Right lobe of liver (tissue), 6 donors: ENCODE measurements at regions not wholly inside any gene's neighbourhood (a gene's known extent, or its start where the extent isn't known, plus 50 kb on each side); places are given as distances from the start of the nearest gene placed in this dataset.
"Not testable (repeated sequence)": the region's sequence is repeated elsewhere in the genome, so short reads cannot be mapped to it uniquely, and the experiment has no call there.

ENCODE experiments used
- ATAC-seq, 4 donors: fragments of 200-7000 bp; cut with Tn5 transposase; one replicate each; pipeline ENCODE4 v1.9.1; 2020; ENCODE audit warnings: mild to moderate bottlenecking in 4 of 4, moderate library complexity in 4 of 4
- DNase-seq, 3 donors: peaks; one replicate each; pipeline ENCODE4 v3.0.0-alpha.2; 2020
- H3K27ac ChIP-seq, 3 donors: fragments of 200-600 bp; one replicate each; pipeline ENCODE4 v1.8.0; 2022
- H3K27me3 ChIP-seq, 2 donors: fragments of 200-600 bp; one replicate each; pipeline ENCODE4 v1.8.0; 2022
- H3K36me3 ChIP-seq, 4 donors: fragments of 200-600 bp; sonication (generic) in 1 of 4; one replicate each; pipeline versions ENCODE4 v1.5.1 to v1.8.0; 2017 to 2022; ENCODE audit warnings: control low read depth in 1 of 4
- H3K4me1 ChIP-seq, 4 donors: fragments of 200-600 bp; sonication (generic) in 1 of 4; one replicate each; pipeline versions ENCODE4 v1.5.1 to v1.8.0; 2017 to 2022; ENCODE audit warnings: control low read depth in 1 of 4
- H3K4me3 ChIP-seq, 3 donors: fragments of 200-600 bp; one replicate each; pipeline ENCODE4 v1.8.0; 2022
- H3K9me3 ChIP-seq, 4 donors: fragments of 200-600 bp; sonication (generic) in 1 of 4; one replicate each; pipeline versions ENCODE4 v1.5.1 to v1.8.0; 2017 to 2022; ENCODE audit warnings: control low read depth in 1 of 4
- POLR2A ChIP-seq: fragments of 450-650 bp; IDR thresholded peaks from one replicate; pipeline ENCODE4 v1.6.1; 2017; ENCODE audit warnings: antibody characterized with exemption, mild to moderate bottlenecking
- WGBS: methylation state at CpG from one replicate; pipeline ENCODE4 v1.1.6; 2018; ENCODE audit warnings: low coverage, low lambda C conversion rate; ENCODE audit not compliant: insufficient coverage; ENCODE audit errors: missing lambda C conversion rate; 5-methylcytosine and 5-hydroxymethylcytosine counted together
- intact Hi-C, 2 donors: fragments of 100-400 bp; cut with DNase I; formaldehyde crosslinking; loops; one replicate each; pipeline versions ENCODE4 v1.11.2 to v1.14.1; 2022
- TF ChIP-seq, protein P1 (sequence below), 4 donors: fragments of 200-600 bp in 3 of 4; fragments of 450-650 bp in 1 of 4; IDR thresholded peaks; one replicate each; pipeline versions ENCODE4 v1.5.1 to v1.8.0; 2016 to 2022; ENCODE audit warnings: antibody characterized with exemption in 4 of 4, mild to moderate bottlenecking in 2 of 4
- donor health status: DM: no; HTN: yes; CAD: no.
- donor health status: DM: no; HTN: no; CAD: no.
- donor health status: DM: no; HTN: no; CAD: no.
- donor health status: DM: no; HTN: yes; CAD: no.
- donor health status: DM: no; HTN: yes; CAD: no.

DNA sequence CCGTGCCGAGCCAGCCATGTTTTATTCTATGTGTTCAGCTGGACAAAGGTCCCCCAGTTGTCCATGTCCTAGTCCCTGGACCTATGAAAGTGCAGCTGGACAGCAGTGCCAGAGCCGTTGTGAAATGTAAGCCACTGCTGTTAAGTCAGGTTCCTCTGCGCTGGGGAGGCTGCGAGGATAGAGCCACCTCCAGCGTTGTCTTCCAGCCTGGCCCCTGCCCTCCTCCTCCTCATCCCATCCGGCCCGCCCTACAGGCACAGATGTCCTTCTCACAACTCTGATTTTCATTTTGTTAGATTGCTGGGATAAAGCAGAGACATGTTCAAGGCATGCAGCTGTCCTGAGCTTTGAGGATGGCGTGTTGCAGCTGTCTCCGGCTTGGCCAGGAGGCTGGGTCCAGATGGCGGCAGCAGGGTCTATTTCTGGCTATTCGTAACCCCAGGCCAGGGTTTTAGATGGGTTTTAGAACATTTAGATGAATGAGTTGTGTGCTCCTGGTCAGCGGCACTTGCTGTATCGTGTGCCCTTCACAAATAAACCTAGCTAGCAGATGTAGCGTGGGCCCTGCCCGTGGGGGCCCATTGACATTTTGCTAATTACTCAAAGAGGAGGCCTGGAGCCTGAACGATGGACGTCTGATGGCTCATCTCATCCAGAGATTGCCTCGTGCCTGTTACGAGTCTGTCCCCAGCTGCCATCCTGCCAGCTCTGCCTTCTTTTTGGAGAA, 185.7 kb downstream of the LAT start:
- DNase-seq (peak in 2 of 3 donors; percentile 75 to 82), ATAC-seq (peak; percentile 15 to 61 (median 52))
- H3K27me3 ChIP-seq, intact Hi-C loops, H3K4me3 ChIP-seq, H3K9me3 ChIP-seq, H3K36me3 ChIP-seq: not testable (repeated sequence)
- peaks cover 0 to 24% (median 11%) of the 10 kb centered on the region in 4 donors for H3K4me1 ChIP-seq
- 55% methylated on average over 11 of the region's 20 CpGs for WGBS
- H3K27ac ChIP-seq = peak overlapping the region in 2 of 3 donors; percentile 50 to 56

DNA sequence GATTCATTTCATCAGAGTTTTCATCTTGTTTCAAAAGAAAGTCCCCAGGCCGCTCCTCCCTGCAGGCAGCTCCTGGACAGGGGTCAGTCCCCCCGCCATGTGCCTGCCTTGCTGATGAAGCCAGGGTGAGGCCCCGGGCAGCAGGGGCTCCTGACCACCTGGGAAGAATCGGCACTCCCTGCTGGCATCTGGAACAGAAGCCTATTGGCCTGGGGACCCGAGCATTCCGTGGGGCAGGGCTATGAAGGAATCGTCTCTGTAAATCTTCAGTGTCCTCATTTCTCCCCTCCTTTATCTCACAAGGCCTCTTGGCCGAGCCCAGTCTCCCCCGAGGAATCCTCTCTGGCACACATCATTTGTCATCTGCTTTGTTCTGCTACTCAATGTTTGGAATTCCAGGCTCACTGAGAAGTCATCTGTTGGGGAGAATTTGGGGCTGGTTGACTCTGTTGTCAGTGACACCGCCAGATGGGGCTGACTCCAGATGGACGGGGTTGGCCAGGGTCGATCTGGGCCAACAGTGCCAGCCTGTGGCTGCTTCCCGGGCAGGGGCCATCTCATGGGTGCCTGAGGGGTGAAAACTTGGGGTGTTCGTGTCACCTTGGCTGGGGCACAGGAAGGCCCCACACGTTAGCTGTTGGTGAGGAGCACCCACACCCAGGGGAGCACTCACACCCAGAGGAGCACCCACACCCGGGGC, 184.6 kb downstream of the LAT start:
- H3K9me3 ChIP-seq, H3K4me3 ChIP-seq, H3K27me3 ChIP-seq, H3K36me3 ChIP-seq, intact Hi-C loops: not testable (repeated sequence)
- H3K27ac ChIP-seq = peak overlapping the region in 1 of 3 donors; percentile 56
- peaks cover 0 to 21% (median 10%) of the 10 kb centered on the region in 4 donors for H3K4me1 ChIP-seq
- 87% methylated on average over 3 of the region's 16 CpGs for WGBS
- peak in 1 of 3 donors; percentile 48 for DNase-seq
- ATAC-seq = peak in 1 of 4 donors; percentile 9

DNA sequence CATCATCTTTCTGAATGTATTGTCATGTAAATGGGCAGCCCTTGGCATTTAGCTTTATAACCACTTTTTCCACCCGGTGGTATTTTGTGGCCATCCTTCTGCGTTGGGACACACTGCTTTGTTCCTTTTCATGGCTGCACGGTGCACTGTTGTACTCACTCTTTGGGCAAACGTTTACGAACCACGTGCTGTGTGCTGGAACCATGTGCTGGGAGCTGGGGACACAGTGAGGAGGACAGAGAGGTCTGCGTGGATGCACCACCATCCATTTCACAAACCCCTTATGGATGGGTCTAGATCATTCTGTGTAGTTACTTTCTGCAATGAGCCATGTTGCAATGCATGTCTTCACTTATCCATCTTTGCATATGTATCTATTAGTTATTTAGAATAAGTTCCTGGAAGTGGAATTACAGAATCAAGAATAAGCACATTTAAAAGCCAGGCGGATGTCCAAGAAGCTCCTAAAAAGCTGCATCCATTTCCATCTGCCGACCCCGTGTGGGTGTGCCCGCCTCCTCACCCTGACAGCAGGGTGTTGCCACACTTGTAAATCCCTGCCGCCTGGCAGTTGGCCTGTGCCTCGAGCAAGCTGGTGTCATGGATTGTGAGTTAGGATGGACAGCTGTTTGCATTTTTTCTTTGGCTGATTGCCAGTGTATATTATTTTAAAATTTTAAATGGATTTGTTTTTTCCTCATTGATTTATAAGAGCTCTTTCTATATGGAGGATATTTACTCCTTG, 183.8 kb downstream of the LAT start:
- H3K27ac ChIP-seq, ATAC-seq, intact Hi-C loops, H3K36me3 ChIP-seq, H3K27me3 ChIP-seq, H3K9me3 ChIP-seq, H3K4me3 ChIP-seq: not testable (repeated sequence)
- peak in 1 of 3 donors; percentile 47 for DNase-seq
- H3K4me1 ChIP-seq = peaks cover 0 to 21% (median 10%) of the 10 kb centered on the region in 4 donors
- WGBS = 69% methylated on average over 9 of the region's 13 CpGs

DNA sequence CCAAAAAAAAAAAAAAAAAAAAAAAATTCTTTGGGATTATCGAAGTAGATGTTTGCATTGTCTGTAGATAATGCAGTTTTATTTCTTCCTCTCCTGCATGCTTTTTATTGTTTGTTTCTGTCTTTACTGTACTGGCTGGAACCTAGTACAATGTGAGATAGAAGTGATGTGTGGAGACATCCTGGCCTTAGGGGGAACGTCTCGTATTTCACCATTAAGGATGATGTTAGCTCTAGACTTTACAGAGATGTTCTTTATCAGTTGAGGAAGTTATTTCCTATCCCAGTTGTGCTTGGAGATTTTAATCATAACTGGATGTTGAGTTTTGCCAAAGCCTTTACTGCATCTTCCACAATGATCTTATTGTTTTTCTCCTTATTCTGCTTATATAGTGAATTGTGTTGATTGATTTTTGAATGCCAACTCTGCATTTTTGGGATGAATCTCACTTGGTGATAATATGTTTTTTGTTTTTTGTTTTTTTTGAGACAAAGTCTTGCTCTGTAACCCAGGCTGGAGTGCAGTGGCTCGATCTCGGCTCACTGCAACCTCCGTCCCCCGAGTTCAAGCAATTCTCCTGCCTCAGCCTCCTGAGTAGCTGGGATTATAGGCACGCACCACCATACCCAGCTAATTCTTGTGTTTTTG, 179.7 kb downstream of the LAT start:
- H3K27ac ChIP-seq, H3K4me1 ChIP-seq, H3K4me3 ChIP-seq, H3K27me3 ChIP-seq, intact Hi-C loops, ATAC-seq, DNase-seq, H3K9me3 ChIP-seq, H3K36me3 ChIP-seq: not testable (repeated sequence)
- WGBS = 91% methylated on average over 6 of the region's 8 CpGs

DNA sequence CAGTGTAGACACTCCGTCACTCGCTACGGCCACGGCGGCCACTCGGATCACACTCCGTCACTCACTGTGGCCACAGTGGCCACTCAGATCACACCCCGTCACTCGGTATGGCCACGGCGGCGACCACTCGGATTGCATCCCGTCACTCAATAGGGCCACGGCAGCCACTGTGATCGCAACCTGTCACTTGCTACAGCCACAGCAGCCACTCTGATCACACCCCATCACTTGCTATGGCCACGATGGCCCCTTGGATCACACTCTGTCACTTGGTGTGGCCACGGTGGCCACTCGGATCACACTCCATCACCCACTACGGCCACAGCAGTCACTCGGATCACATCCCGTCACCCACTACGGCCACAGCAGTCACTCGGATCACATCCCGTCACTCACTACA, 175.3 kb downstream of the LAT start:
- WGBS = 100% methylated on average over 7 of the region's 25 CpGs
- intact Hi-C loops, H3K4me3 ChIP-seq, ATAC-seq, H3K27ac ChIP-seq, DNase-seq, H3K36me3 ChIP-seq, H3K27me3 ChIP-seq, H3K9me3 ChIP-seq, H3K4me1 ChIP-seq: not testable (repeated sequence)

DNA sequence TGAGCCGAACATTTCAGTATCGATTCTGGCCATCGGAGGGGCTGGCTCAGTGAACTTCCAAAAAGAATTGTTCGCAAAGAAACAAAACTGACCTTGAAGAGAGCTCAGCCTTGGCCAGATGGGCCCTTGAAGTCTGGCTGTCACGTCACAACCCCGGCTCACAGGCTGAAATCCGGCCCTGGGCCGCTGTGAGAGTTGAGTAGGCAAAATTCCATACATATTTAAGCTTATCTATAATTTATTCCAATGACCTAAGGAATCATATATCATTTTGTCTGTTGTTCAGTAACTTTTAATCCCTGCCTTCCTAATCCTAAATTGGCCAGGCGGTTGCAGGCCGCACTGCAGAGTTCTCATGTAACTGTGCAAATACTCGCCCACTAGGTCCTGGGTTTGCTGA, 174.8 kb downstream of the LAT start:
- ATAC-seq, DNase-seq, H3K4me1 ChIP-seq, intact Hi-C loops, H3K9me3 ChIP-seq, H3K27ac ChIP-seq, H3K36me3 ChIP-seq, H3K27me3 ChIP-seq, H3K4me3 ChIP-seq: not testable (repeated sequence)
- 95% methylated on average over 6 of the region's 11 CpGs for WGBS

DNA sequence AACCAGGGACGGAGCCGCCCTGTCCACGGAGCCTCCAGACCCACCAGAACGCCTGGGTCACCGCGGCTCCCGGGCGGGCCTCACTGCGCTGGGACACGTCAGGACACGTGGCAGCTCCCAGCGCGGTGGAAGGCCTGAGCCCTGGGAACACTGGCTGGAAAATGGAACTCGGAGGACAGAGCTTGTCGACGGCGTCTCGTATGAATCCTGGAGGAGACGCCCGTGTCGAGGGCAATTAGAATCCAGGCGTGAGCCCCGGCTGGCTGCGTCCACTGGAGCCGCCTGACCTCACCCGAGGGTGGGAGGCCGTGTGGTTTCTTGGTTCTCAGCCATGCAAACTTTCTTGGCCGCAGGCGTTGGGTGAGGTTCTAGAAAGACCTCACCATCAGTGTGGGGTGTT, 173.9 kb downstream of the LAT start:
- no peaks in the 10 kb centered on the region for H3K36me3 ChIP-seq
- ATAC-seq = no peak
- no peak for TF ChIP-seq POLR2A
- TF ChIP-seq, protein P1, sequence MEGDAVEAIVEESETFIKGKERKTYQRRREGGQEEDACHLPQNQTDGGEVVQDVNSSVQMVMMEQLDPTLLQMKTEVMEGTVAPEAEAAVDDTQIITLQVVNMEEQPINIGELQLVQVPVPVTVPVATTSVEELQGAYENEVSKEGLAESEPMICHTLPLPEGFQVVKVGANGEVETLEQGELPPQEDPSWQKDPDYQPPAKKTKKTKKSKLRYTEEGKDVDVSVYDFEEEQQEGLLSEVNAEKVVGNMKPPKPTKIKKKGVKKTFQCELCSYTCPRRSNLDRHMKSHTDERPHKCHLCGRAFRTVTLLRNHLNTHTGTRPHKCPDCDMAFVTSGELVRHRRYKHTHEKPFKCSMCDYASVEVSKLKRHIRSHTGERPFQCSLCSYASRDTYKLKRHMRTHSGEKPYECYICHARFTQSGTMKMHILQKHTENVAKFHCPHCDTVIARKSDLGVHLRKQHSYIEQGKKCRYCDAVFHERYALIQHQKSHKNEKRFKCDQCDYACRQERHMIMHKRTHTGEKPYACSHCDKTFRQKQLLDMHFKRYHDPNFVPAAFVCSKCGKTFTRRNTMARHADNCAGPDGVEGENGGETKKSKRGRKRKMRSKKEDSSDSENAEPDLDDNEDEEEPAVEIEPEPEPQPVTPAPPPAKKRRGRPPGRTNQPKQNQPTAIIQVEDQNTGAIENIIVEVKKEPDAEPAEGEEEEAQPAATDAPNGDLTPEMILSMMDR (IDR thresholded peaks at IDR 0.05) = no peak
- no peak overlapping the region for H3K27ac ChIP-seq
- H3K4me1 ChIP-seq = no peaks in the 10 kb centered on the region
- DNase-seq = no peak
- no peak overlapping the region for H3K4me3 ChIP-seq
- WGBS = 90% methylated on average over 4 of the region's 29 CpGs
- H3K27me3 ChIP-seq = no peaks in the 10 kb centered on the region
- intact Hi-C loops = no loop called here
- no peaks in the 10 kb centered on the region for H3K9me3 ChIP-seq

DNA sequence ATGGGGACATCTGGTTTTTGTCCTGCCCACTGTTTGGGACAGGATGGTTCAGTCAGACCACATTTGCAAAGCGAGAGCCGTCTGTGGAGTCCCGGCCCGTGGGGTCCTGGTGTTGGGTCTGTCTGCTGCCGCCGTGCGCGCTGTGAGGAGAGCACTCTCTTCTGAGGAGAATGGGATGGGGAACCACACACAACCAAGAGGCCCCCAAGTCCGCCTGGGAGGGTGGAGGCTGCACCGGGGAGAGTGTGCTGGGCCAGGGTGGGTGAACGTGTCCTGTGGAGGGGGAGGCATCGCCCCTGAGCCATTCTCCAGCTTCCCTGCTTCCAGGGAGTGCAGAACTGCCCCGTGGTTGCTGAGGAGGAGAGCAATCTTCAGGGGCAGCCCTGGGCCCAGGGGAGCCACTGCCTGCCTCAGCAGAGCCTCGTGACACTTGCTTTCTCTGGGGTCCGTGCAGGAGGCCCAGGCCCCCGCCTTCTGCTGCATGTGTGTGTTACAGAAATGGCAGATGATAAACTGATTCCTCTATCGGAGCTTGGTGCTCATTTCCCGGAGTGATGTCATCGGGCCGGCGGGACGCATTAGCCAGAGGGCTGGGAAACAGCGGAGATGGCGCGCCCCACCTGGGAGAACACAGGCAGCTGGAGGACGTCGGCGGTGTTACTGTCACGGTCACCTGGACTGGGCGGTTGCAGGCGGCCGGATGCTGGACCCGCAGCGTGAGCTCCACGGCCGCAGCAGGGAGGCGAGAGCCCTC, 173.4 kb downstream of the LAT start:
- H3K4me3 ChIP-seq, intact Hi-C loops, H3K27me3 ChIP-seq, H3K9me3 ChIP-seq, ATAC-seq, H3K36me3 ChIP-seq, H3K4me1 ChIP-seq: not testable (repeated sequence)
- DNase-seq = peak in 1 of 3 donors; percentile 19
- H3K27ac ChIP-seq = peak overlapping the region; percentile 24 to 77 (median 75)
- WGBS = 89% methylated on average over 3 of the region's 37 CpGs
